Right ventricle myocardium superior (tissue), 1 donor: ENCODE measurements at regions not wholly inside any gene's neighbourhood (a gene's known extent, or its start where the extent isn't known, plus 50 kb on each side); places are given as distances from the start of the nearest gene placed in this dataset.
"Not testable (repeated sequence)": the region's sequence is repeated elsewhere in the genome, so short reads cannot be mapped to it uniquely, and the experiment has no call there.

Experiments
- ATAC-seq: fragments of 200-7000 bp; cut with Tn5 transposase; one replicate; pipeline ENCODE4 v1.9.1; 2020; ENCODE audit warnings: mild to moderate bottlenecking; ENCODE audit not compliant: poor library complexity
- DNase-seq: peaks from one replicate; pipeline ENCODE4 v3.0.0-alpha.2; 2020
- intact Hi-C: fragments of 100-400 bp; cut with DNase I; formaldehyde crosslinking; loops from one replicate; pipeline ENCODE4 v1.11.2; 2022
- donor health status: DM: no; HTN: yes; CAD: no; lungs with severe emphysema.

GRCh38 chr3:101944308-101944707, 95.0 kb downstream of the NFKBIZ start:
- ATAC-seq (no peak), DNase-seq (no peak)
- intact Hi-C loops: no loop called here

- DNase-seq: no peak
- intact Hi-C loops: no loop called here
- no peak for ATAC-seq
Measured at GRCh38 chr3:101945980-101946379, 96.7 kb downstream of the NFKBIZ start.

- no peak for DNase-seq
- ATAC-seq: no peak
- intact Hi-C loops: no loop called here
Measured at GRCh38 chr3:101946906-101947305, 97.6 kb downstream of the NFKBIZ start.

GRCh38 chr3:101950510-101950909, 101.2 kb downstream of the NFKBIZ start:
- DNase-seq (no peak), ATAC-seq (no peak)
- intact Hi-C loops: no loop called here

- DNase-seq (no peak), ATAC-seq (no peak)
- intact Hi-C loops: no loop called here
Measured at GRCh38 chr3:101950985-101951733, 101.8 kb downstream of the NFKBIZ start.

- intact Hi-C loops: no loop called here
- ATAC-seq: no peak
- DNase-seq: no peak
Measured at GRCh38 chr3:101954361-101954760, 105.0 kb downstream of the NFKBIZ start.

- DNase-seq (no peak), ATAC-seq (no peak)
- intact Hi-C loops: no loop called here
Measured at GRCh38 chr3:101954936-101955335, 105.6 kb downstream of the NFKBIZ start.

GRCh38 chr3:101962055-101962454, 112.7 kb downstream of the NFKBIZ start:
- ATAC-seq: no peak
- intact Hi-C loops: no loop called here
- no peak for DNase-seq

- ATAC-seq (no peak), DNase-seq (no peak)
- intact Hi-C loops: no loop called here
Measured at GRCh38 chr3:101963902-101964362, 114.6 kb downstream of the NFKBIZ start.

GRCh38 chr3:101964861-101965260, 115.5 kb downstream of the NFKBIZ start:
- no peak for ATAC-seq
- no peak for DNase-seq
- intact Hi-C loops: no loop called here

- DNase-seq (no peak), ATAC-seq (no peak)
- intact Hi-C loops: no loop called here
Measured at GRCh38 chr3:101966226-101966625, 116.9 kb downstream of the NFKBIZ start.

- ATAC-seq (no peak), DNase-seq (no peak)
- intact Hi-C loops: no loop called here
Measured at GRCh38 chr3:101970212-101970611, 120.9 kb downstream of the NFKBIZ start.

GRCh38 chr3:101970905-101971304, 121.6 kb downstream of the NFKBIZ start:
- intact Hi-C loops: no loop called here
- no peak for DNase-seq
- no peak for ATAC-seq

GRCh38 chr3:101972430-101973162, 123.3 kb downstream of the NFKBIZ start:
- DNase-seq (no peak), ATAC-seq (no peak)
- intact Hi-C loops: no loop called here

- DNase-seq (no peak), ATAC-seq (no peak)
- intact Hi-C loops: no loop called here
Measured at GRCh38 chr3:101973163-101973505, 123.8 kb downstream of the NFKBIZ start.

GRCh38 chr3:101975415-101975814, 126.1 kb downstream of the NFKBIZ start:
- DNase-seq, ATAC-seq, intact Hi-C loops: not testable (repeated sequence)

- no peak for DNase-seq
- ATAC-seq: peak; percentile 79
Measured at GRCh38 chr3:101976473-101976872, 127.2 kb downstream of the NFKBIZ start.

GRCh38 chr3:101978348-101978747, 129.0 kb downstream of the NFKBIZ start:
- DNase-seq (no peak), ATAC-seq (no peak)
- intact Hi-C loops: no loop called here

More at GRCh38 chr3:101976473-101976872, 127.2 kb downstream of the NFKBIZ start:
- intact Hi-C loops: no loop called here

- ATAC-seq: no peak
- DNase-seq: no peak
- intact Hi-C loops: no loop called here
Measured at GRCh38 chr3:101979033-101979432, 129.7 kb downstream of the NFKBIZ start.

GRCh38 chr3:101984356-101984755, 135.0 kb downstream of the NFKBIZ start:
- ATAC-seq: no peak
- intact Hi-C loops: no loop called here
- DNase-seq: no peak
